GM12874 (cell line): ENCODE measurements at regions not wholly inside any gene's neighbourhood (a gene's known extent, or its start where the extent isn't known, plus 50 kb on each side); places are given as distances from the start of the nearest gene placed in this dataset.

Experiments used
- TF ChIP-seq, protein P1 (sequence below): IDR thresholded peaks from 2 replicates; pipeline ENCODE4 v1.5.1; 2011; ENCODE audit warnings: low read depth, mild to moderate bottlenecking, control low read depth, low read length, moderate library complexity; ENCODE audit not compliant: insufficient read depth

DNA sequence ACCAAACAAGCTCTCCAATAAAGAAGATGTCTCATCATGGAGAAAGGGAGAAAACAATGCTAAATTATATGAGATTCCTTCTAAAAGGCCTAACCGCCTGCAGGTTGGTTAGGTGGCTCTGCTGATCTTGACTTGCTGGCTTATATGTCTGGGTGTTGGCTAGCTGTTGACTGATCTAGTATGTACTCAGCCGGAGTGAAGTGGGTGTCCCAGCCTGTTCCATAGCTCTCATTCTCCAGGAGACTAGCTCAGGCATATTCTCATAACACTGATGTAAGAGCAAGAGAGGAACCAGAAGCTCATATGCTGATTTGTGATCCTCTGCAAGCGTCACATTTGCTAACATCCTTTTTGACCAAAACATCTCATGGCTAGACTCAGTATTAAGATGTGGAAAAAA, 473.0 kb downstream of the BMP2 start:
- TF ChIP-seq, protein P1, sequence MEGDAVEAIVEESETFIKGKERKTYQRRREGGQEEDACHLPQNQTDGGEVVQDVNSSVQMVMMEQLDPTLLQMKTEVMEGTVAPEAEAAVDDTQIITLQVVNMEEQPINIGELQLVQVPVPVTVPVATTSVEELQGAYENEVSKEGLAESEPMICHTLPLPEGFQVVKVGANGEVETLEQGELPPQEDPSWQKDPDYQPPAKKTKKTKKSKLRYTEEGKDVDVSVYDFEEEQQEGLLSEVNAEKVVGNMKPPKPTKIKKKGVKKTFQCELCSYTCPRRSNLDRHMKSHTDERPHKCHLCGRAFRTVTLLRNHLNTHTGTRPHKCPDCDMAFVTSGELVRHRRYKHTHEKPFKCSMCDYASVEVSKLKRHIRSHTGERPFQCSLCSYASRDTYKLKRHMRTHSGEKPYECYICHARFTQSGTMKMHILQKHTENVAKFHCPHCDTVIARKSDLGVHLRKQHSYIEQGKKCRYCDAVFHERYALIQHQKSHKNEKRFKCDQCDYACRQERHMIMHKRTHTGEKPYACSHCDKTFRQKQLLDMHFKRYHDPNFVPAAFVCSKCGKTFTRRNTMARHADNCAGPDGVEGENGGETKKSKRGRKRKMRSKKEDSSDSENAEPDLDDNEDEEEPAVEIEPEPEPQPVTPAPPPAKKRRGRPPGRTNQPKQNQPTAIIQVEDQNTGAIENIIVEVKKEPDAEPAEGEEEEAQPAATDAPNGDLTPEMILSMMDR: no peak

DNA sequence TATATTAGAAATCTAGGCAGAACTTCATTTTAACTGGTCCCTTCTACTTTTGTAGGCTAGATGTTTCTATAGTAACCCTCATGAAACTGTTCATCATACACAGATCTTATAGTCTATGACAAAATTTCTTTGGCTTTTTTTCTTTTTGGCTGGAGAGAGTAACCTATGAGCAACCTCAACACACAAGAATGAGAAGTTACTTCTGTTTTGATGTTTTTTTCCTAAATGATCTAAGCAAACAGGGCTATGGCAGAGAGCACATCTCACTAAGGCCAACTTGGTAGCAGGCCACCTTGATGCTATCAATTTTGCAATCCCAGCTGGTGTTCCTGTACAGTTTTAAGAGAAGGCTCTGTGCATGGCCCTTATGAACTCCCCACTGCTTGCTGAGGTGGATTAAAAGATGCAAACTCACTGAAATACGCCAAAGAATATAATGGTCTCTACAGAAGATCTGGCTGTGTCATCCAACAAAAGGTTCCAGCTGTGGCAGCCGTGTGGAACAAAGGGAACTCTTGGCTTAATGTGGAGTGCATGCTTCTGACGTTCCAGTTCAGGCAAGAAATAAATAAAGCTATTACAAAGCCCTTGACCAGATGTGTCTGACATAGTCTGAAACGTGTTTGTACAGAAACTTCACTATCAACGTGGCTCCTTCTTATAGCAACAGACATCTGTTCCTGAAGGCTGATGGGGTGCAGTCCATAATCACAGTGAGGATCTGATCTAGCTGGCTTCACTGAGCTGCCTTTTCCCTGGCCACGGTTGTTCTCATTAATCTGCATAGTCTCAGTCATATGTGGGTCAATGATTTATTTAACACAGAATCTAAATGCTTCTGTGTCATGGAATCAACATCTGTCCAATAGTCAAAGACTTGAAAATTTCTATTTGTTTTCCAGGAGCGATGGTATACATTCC, 481.1 kb downstream of the BMP2 start:
- TF ChIP-seq, protein P1: no peak

- TF ChIP-seq, protein P1: no peak
These were observed 482.9 kb downstream of the BMP2 start for GRCh38 chr20:7250337-7250736.

DNA sequence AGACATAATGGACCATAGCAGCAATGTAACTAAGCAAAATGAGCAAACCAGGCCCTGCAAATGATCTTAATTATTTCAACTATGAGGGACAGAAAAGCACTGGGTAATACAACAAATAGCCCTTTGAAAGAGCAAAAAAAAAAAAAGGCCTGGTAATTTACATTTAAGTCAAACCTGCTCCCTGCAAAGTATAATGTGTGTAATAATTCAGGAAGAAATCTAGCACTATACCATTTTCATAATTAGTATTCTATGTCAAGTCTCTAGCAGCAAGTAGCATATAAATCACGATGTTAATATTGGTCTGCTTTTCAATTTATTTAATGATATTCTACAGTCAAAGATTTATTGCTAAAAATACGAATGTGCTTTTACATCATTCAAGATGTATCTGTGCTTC, 489.6 kb downstream of the BMP2 start:
- TF ChIP-seq, protein P1: no peak

- TF ChIP-seq, protein P1: no peak
These were observed 490.4 kb downstream of the BMP2 start for GRCh38 chr20:7257692-7258466.

DNA sequence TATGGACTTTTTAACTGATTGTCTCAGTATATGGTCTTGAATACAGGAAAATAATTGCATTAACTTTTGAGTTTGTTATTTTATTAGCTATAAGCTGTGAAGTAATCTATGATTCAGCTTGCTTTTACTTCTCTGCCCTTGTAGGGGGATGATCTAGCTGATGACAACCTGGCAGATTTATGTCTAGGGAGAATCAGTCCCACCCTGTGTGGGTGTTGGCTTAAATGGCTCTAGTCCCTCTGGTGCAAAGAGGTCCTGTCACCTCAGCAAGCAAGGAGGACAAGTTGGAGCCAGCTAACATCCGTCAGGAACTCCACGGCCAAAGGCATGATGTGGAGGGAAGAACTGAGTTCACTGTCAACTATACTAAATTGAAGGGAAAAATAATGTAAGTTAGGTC, 495.3 kb downstream of the BMP2 start:
- TF ChIP-seq, protein P1: no peak

GRCh38 chr20:7264137-7264536, 496.7 kb downstream of the BMP2 start:
- TF ChIP-seq, protein P1: no peak
